Fibroblast of villous mesenchyme (primary cell): ENCODE measurements at regions not wholly inside any gene's neighbourhood (a gene's known extent, or its start where the extent isn't known, plus 50 kb on each side); places are given as distances from the start of the nearest gene placed in this dataset.
"Not testable (repeated sequence)": the region's sequence is repeated elsewhere in the genome, so short reads cannot be mapped to it uniquely, and the experiment has no call there.

Experiments
- DNase-seq: peaks from one replicate; pipeline ENCODE4 v3.0.0-alpha.2; 2010; ENCODE audit warnings: low read depth
- H3K4me3 ChIP-seq: 2 replicates; pipeline ENCODE4 v1.5.1; 2011; ENCODE audit warnings: low read depth, mild to moderate bottlenecking, low read length
- CTCF ChIP-seq: IDR thresholded peaks from 2 replicates; pipeline ENCODE4 v1.5.1; 2012; ENCODE audit warnings: low read depth, mild to moderate bottlenecking, low read length; ENCODE audit not compliant: insufficient read depth

- DNase-seq = no peak
- H3K4me3 ChIP-seq = no peak overlapping the region
- no peak for TF ChIP-seq CTCF
Observed at GRCh38 chr1:105027838-105028471, 1278.3 kb downstream of the AMY1C start.

- TF ChIP-seq CTCF = no peak
- no peak overlapping the region for H3K4me3 ChIP-seq
- DNase-seq = no peak
Observed at GRCh38 chr1:105072446-105072845, 1322.7 kb downstream of the AMY1C start.

- no peak for TF ChIP-seq CTCF
- no peak for DNase-seq
- H3K4me3 ChIP-seq = no peak overlapping the region
Observed at GRCh38 chr1:105072850-105073249, 1323.2 kb downstream of the AMY1C start.

- no peak for TF ChIP-seq CTCF
- H3K4me3 ChIP-seq = no peak overlapping the region
- DNase-seq = no peak
Observed at GRCh38 chr1:105073660-105074059, 1324.0 kb downstream of the AMY1C start.

GRCh38 chr1:105083611-105084010, 1333.9 kb downstream of the AMY1C start:
- TF ChIP-seq CTCF = no peak
- no peak for DNase-seq
- H3K4me3 ChIP-seq = no peak overlapping the region

GRCh38 chr1:105087506-105087905, 1337.8 kb downstream of the AMY1C start:
- no peak overlapping the region for H3K4me3 ChIP-seq
- TF ChIP-seq CTCF = no peak
- peak; percentile 0 for DNase-seq

GRCh38 chr1:105088166-105088565, 1338.5 kb downstream of the AMY1C start:
- TF ChIP-seq CTCF = no peak
- no peak for DNase-seq

GRCh38 chr1:105093893-105094292, 1344.2 kb downstream of the AMY1C start:
- not testable (repeated sequence) for H3K4me3 ChIP-seq, DNase-seq

More at GRCh38 chr1:105088166-105088565, 1338.5 kb downstream of the AMY1C start:
- H3K4me3 ChIP-seq = no peak overlapping the region
